Stimulated activated CD4-positive, alpha-beta T cell treated with anti-CD3 and anti-CD28 coated beads, Interleukin-12 subunit alpha, Interleukin-12 subunit beta, amount 100 ng/mL, for 4 hours (primary cell): ENCODE measurements at regions not wholly inside any gene's neighbourhood (a gene's known extent, or its start where the extent isn't known, plus 50 kb on each side); places are given as distances from the start of the nearest gene placed in this dataset.
"Not testable (repeated sequence)": the region's sequence is repeated elsewhere in the genome, so short reads cannot be mapped to it uniquely, and the experiment has no call there.

Source experiments
- DNase-seq: peaks from one replicate; pipeline ENCODE4 v3.0.0-alpha.2; 2020

GRCh38 chr2:7154656-7155055 lies 237.4 kb downstream of the RNF144A start:
- no peak for DNase-seq

DNA sequence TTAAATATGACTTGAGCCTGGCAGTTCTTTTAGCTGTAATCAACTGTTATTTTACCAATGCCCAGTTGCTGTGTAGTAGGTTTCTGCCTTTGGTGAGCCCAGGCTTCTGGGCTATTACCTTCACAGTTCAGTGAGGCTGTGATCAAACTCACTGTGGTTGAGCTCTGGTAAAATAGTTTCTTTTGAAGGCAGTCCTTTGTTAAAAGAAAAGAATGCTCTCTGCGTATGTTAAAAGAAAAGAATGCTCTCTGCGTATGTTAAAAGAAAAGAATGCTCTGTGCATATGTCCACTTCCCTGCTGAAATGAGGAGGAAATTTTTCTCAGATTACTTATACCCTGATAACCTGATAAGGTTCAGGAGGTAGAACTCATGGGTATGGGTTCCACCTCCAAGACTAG lies 244.3 kb downstream of the RNF144A start:
- no peak for DNase-seq

DNA sequence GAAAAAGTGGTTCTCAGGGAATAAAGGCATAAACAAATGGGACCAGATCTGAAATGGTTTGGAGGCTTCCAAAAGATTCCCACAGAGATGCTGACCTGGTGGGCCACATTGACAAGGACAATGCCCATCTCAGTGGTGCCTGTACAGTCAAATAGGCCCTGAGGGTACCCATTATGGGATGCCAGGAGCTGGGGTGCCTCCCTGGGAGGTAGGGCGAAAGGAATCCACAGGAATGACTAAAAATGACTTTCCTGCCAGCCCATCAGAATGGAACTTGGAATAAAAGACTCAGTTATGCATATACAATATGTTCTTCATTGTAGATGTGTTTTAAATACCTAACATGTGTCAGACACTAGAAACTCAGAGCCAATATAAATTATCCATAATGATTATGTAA lies 248.5 kb downstream of the RNF144A start:
- no peak for DNase-seq

- DNase-seq = no peak
These were observed 250.7 kb downstream of the RNF144A start for GRCh38 chr2:7167801-7168411.

DNA sequence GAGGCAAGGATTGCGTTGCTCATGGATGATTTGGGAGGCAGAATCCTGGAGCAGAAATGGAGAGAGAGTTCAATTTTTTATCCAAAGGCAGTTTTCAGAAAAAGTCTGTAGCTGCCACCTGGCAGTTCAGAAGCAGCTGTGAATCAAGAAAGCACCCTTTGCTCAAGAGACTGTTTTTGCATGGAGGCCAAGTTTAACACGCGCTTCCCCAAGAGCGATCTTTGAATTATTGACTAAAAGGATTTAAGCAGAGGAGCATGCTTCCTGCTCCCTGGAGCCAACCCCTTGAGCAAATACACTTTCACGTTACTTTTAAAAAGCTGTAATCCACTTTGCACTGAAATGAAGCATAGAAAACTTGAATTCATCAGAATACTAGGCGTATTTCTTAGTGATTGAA lies 252.4 kb downstream of the RNF144A start:
- no peak for DNase-seq

DNA sequence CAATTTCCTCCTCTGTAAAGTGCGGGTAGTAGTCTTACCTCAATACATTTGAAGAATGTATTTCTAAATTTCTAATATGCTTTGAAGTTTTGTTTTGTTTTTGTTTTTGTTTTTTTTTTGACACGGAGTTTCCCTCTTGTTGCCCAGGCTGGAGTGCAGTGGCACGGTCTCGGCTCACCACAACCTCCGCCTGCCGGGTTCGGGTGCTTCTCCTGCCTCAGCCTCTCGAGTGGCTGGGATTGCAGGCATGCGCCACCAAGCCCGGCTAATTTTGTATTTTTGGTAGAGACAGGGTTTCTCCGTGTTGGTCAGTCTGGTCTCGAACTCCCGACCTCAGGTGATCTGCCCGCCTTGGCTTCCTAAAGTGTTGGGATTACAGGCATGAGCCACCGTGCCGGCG lies 261.8 kb downstream of the RNF144A start:
- DNase-seq = not testable (repeated sequence)

GRCh38 chr2:7180638-7181370 lies 263.6 kb downstream of the RNF144A start:
- DNase-seq = no peak

DNA sequence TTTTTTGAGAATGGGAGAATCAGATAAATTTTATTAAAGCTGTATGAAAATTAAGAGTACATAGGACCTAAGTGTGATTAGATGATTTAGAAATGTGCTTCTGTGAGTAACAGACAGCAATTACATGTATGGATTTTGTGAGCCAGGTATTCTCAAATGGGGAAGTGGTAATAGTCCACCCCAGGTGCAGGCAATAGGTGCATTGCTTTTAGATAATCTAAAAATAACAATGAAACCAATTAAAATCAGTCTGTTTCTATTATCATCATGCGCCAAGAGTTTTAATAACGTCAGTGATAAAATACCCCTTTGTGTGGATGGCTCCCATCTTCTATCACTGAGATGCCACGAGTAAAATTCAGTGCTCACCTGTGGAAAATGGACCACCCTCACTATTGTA lies 265.3 kb downstream of the RNF144A start:
- DNase-seq = no peak

- DNase-seq = no peak
These were observed 271.9 kb downstream of the RNF144A start for GRCh38 chr2:7189106-7189505.

DNA sequence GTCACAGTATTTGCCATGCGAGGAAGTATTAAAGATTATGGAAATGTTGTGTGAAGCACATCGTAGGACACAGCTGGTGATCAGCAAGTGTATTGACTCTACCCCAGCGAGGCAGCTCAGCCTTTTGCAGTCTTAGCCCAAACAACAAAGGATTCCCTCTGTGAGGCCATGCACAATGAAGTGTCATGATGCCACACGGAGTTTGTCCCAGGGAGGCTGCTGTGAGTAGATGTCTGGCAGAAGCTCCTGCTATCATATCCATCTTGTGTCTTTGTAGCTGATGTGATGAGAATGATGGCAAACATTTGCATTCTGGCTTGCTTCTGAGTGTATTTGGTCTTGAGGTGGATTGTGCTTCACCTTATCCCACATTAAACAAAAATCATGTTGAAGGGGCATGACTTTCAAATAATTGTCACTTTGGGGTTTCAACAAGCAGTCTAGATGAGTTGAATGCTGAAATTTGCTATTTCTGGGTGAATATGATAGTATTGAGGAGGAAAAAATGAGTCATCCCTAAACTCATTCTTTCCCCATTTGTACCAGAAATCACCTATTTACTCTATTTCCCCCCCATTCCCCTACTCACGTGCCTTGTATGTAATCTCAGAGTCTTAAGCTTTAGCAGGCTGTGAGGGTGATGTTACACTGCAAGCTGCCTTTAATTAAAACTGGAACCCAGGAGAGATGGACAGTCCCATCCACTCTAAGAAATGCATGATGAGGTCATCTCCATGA lies 273.5 kb downstream of the RNF144A start:
- no peak for DNase-seq

GRCh38 chr2:7191932-7192331 lies 274.7 kb downstream of the RNF144A start:
- DNase-seq = no peak

DNA sequence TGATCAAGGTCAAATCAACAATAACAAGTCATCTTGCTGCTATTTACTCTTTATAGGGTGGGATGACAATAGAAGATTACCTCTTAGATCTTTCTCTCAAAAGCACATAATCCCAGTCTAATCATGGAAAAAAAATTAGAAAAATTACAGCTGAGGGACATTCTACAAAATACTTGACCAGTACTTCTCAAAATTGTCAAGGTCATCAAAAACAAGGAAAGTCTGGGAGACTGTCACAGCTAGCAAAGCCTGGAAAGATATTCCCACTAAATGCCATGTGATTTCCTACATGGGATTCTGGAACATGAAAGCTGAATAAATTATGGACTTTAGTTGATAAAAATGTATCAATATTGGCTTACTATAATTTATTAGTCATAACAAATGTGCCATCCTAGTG lies 276.2 kb downstream of the RNF144A start:
- DNase-seq = no peak

DNA sequence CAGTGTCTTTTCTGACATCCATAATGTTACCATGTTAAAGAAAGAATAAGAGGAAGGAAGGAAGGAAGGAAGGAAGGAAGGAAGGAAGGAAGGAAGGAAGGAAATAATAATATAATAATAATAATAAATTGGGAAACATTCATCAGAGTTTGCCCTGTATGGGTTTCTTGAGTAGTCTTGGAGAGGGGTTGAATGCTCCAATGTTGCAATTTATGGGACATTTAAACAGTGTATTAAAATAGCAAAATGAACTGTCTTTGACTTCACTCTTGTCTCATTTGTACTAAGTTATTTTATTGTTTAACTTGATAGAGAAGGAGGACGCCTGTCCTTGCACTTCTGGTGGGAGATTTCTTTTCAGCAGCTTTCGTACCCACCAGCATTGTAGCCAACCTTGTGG lies 277.7 kb downstream of the RNF144A start:
- no peak for DNase-seq

GRCh38 chr2:7196883-7197282 lies 279.7 kb downstream of the RNF144A start:
- no peak for DNase-seq

- DNase-seq = no peak
These were observed 284.6 kb downstream of the RNF144A start for GRCh38 chr2:7201851-7202250.

DNA sequence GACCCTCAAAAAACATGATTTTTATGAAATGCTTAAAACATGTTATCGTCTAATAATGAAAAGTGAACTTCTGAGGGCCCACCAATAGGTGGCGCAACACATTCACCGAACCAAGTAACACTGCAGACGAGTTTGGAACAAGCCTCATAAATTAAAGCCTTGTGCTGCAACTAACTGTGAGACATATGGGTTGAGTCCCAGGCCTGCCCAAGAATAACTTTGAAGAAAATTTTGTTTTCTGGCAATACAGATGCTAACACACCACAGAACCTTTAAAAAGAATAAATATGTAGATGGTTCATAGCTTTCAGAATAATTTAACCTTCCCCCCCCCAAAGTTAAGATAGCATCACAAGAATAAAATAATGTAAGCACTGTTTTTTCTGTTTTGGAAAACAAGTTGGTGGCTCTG lies 285.9 kb downstream of the RNF144A start:
- peak; percentile 43 for DNase-seq

- DNase-seq = no peak
These were observed 288.1 kb downstream of the RNF144A start for GRCh38 chr2:7205151-7205830.

GRCh38 chr2:7206111-7206810 lies 289.0 kb downstream of the RNF144A start:
- no peak for DNase-seq

GRCh38 chr2:7207631-7208030 lies 290.4 kb downstream of the RNF144A start:
- no peak for DNase-seq

DNA sequence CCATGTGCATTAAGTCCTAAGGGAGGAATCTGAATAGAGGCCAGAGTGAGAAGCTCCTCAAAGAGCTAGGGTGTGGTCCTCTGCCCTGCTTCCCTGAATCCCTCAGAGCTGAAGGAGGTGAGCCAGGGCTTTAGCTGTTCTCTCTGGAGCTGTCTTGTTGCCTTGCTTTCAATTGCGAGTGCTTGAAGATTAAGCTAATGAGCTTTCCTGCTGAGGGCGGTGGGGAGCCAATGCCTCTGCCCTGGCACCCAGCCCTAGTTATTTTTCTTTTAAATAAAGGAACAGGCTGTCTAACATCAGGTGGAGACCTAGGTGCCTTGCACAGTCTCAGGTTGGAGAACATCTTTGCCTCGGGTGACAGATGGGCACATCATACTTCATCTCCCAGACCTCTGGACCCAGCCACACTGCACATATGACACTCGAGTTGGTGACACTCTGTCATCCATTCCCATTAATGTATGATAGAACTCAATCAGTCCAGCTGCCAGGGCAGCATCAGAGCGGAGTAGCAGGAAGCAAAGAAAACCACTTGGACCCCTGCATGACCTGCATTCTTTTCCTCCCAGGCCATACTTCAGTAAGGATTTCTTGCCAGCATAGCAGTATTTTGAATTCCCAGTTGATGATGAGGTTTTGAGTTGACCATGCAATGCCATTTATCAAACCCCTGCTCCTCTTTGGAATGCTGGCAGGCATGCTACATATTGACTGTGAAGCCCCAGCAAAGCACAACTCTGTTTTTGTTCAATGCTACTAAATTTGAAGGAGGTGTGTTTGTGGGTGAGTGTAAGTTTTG lies 292.7 kb downstream of the RNF144A start:
- DNase-seq = no peak

GRCh38 chr2:7210712-7211111 lies 293.5 kb downstream of the RNF144A start:
- no peak for DNase-seq

- no peak for DNase-seq
These were observed 308.6 kb downstream of the RNF144A start for GRCh38 chr2:7225848-7226247.
